Trophoblast cell (in vitro differentiated cells and primary cell): ENCODE measurements at regions not wholly inside any gene's neighbourhood (a gene's known extent, or its start where the extent isn't known, plus 50 kb on each side); places are given as distances from the start of the nearest gene placed in this dataset.

Source experiments
- DNase-seq, 2 donors: peaks; one replicate each; pipeline ENCODE4 v3.0.0-alpha.2; 2016
- H2AFZ ChIP-seq: 2 replicates; pipeline ENCODE4 v1.6.1; 2013; ENCODE audit warnings: low read length, moderate library complexity, mild to moderate bottlenecking; ENCODE audit not compliant: insufficient read depth, poor library complexity
- H2AK5ac ChIP-seq: 2 replicates; pipeline ENCODE4 v1.6.1; 2013; ENCODE audit warnings: mild to moderate bottlenecking, low read length
- H2BK120ac ChIP-seq: 2 replicates; pipeline ENCODE4 v1.6.1; 2013; ENCODE audit warnings: low read length, mild to moderate bottlenecking, moderate library complexity; ENCODE audit not compliant: insufficient read depth, poor library complexity
- H2BK12ac ChIP-seq: 2 replicates; pipeline ENCODE4 v1.6.1; 2013; ENCODE audit warnings: mild to moderate bottlenecking, low read length, moderate library complexity
- H2BK5ac ChIP-seq: 2 replicates; pipeline ENCODE4 v1.6.1; 2013; ENCODE audit warnings: low read length, low read depth, moderate library complexity, mild to moderate bottlenecking; ENCODE audit not compliant: poor library complexity
- H3K14ac ChIP-seq: 2 replicates; pipeline ENCODE4 v1.6.1; 2013; ENCODE audit warnings: mild to moderate bottlenecking, low read length
- H3K18ac ChIP-seq: 2 replicates; pipeline ENCODE4 v1.6.1; 2013; ENCODE audit warnings: mild to moderate bottlenecking, low read length
- H3K23ac ChIP-seq: 2 replicates; pipeline ENCODE4 v1.6.1; 2013; ENCODE audit warnings: low read length
- H3K27ac ChIP-seq: 2 replicates; pipeline ENCODE4 v1.5.1; 2013; ENCODE audit warnings: low read depth, mild to moderate bottlenecking, inconsistent platforms, low read length, moderate library complexity
- H3K27me3 ChIP-seq: 2 replicates; pipeline ENCODE4 v1.6.1; 2013; ENCODE audit warnings: inconsistent platforms, mild to moderate bottlenecking, low read length, moderate library complexity; ENCODE audit not compliant: insufficient read depth
- H3K36me3 ChIP-seq, 2 experiments: 1 replicate in 1 of 2; 2 replicates in 1 of 2; pipeline ENCODE4 v1.6.1; 2013; ENCODE audit warnings: low read length in 2 of 2, mild to moderate bottlenecking in 2 of 2, moderate library complexity in 1 of 2; ENCODE audit not compliant: insufficient read depth in 2 of 2, control insufficient read depth in 1 of 2
- H3K4ac ChIP-seq: 2 replicates; pipeline ENCODE4 v1.6.1; 2013; ENCODE audit warnings: low read depth, mild to moderate bottlenecking, low read length, moderate library complexity
- H3K4me1 ChIP-seq, 2 experiments: 1 replicate in 1 of 2; 2 replicates in 1 of 2; pipeline ENCODE4 v1.6.1; 2013; ENCODE audit warnings: low read length in 2 of 2, mild to moderate bottlenecking in 2 of 2, moderate library complexity in 1 of 2; ENCODE audit not compliant: insufficient read depth in 2 of 2, control insufficient read depth in 1 of 2
- H3K4me2 ChIP-seq: 2 replicates; pipeline ENCODE4 v1.6.1; 2013; ENCODE audit warnings: inconsistent platforms, mild to moderate bottlenecking, low read length, moderate library complexity
- H3K4me3 ChIP-seq: 2 replicates; pipeline ENCODE4 v1.5.1; 2013; ENCODE audit warnings: mild to moderate bottlenecking, low read depth, low read length, inconsistent platforms
- H3K79me1 ChIP-seq: one replicate; pipeline ENCODE4 v1.6.1; 2013; ENCODE audit warnings: low read length
- H3K79me2 ChIP-seq: 2 replicates; pipeline ENCODE4 v1.6.1; 2013; ENCODE audit warnings: low read length, mild to moderate bottlenecking; ENCODE audit not compliant: control insufficient read depth, insufficient read depth, poor library complexity
- H3K9ac ChIP-seq: 2 replicates; pipeline ENCODE4 v1.6.1; 2013; ENCODE audit warnings: mild to moderate bottlenecking, low read length
- H3K9me3 ChIP-seq: 2 replicates; pipeline ENCODE4 v1.6.1; 2013; ENCODE audit warnings: low read depth, mild to moderate bottlenecking, control low read depth, inconsistent platforms, low read length; ENCODE audit not compliant: insufficient read depth
- H4K12ac ChIP-seq: 2 replicates; pipeline ENCODE4 v1.6.1; 2013; ENCODE audit warnings: low read depth, mild to moderate bottlenecking, low read length, moderate library complexity
- H4K8ac ChIP-seq: 2 replicates; pipeline ENCODE4 v1.6.1; 2013; ENCODE audit warnings: low read depth, mild to moderate bottlenecking, low read length, moderate library complexity
- H4K91ac ChIP-seq: one replicate; pipeline ENCODE4 v1.6.1; 2013; ENCODE audit warnings: low read depth, mild to moderate bottlenecking, low read length, moderate library complexity
- WGBS: extraction: QIAGEN DNeasy Blood & Tissue Kit; methylation state at CpG from one replicate; pipeline ENCODE4 v1.1.7; 2013; ENCODE audit warnings: missing lambda C conversion rate; ENCODE audit not compliant: insufficient read length, insufficient coverage; ENCODE audit errors: extremely low coverage; 5-methylcytosine and 5-hydroxymethylcytosine counted together

- Histone ChIP-seq H3K79me2 (no peaks in the 10 kb centered on the region), H2AK5ac (no peak overlapping the region), H3K18ac (no peak overlapping the region), H3K4ac (no peak overlapping the region), H3K4me2 (no peak overlapping the region), H2BK12ac (no peak overlapping the region), H4K8ac (no peak overlapping the region), H3K79me1 (peaks cover 11% of the 10 kb centered on the region), H2BK120ac (no peak overlapping the region), H4K91ac (no peak overlapping the region), H3K9me3 (no peaks in the 10 kb centered on the region), H2AFZ (no peak overlapping the region), H3K27me3 (no peaks in the 10 kb centered on the region), H2BK5ac (no peak overlapping the region), H3K4me3 (no peak overlapping the region), H3K9ac (no peak overlapping the region), H3K27ac (peak overlapping the region; percentile 66), H3K36me3 (no peaks in the 10 kb centered on the region), H3K4me1 (peaks cover 2 to 5% of the 10 kb centered on the region in 2 experiments), H4K12ac (no peak overlapping the region), H3K23ac (no peak overlapping the region), H3K14ac (no peak overlapping the region)
- no CpG with 5 or more reads among the region's 2 CpGs for WGBS
- DNase-seq, result no peak
Measured at GRCh38 chr13:79749566-79749965, 268.6 kb downstream of the NDFIP2 start.

DNA sequence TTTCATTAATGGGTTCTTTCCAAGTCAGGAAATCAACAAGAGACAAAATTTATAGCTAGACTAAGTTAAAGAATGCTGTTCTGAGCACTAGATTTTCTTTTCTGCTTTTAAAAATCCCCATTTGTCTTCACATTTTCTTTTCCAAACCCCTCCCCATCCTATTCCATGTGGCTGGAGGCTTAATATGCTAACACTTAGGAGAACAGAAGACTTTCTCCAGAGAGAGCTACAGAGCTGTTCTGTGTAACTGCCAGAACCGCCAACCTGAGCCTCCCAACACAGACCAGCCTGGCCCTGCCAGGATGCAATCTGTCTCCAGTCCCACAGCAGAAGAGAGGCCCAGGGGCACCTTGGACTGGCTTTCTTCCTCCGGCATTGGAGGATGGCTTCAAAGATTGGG, 264.1 kb downstream of the NDFIP2 start:
- no CpG with 5 or more reads among the region's 2 CpGs for WGBS
- no peak overlapping the region for H2BK120ac ChIP-seq
- no peak overlapping the region for H3K14ac ChIP-seq
- H3K4me1 ChIP-seq, result peaks cover 8 to 10% of the 10 kb centered on the region in 2 experiments
- peak overlapping the region; percentile 17 for H2AFZ ChIP-seq
- H3K27me3 ChIP-seq, result no peaks in the 10 kb centered on the region
- no peak overlapping the region for H3K9ac ChIP-seq
- no peaks in the 10 kb centered on the region for H3K9me3 ChIP-seq
- no peak overlapping the region for H2AK5ac ChIP-seq
- H3K4ac ChIP-seq, result no peak overlapping the region
- no peaks in the 10 kb centered on the region for H3K36me3 ChIP-seq
- DNase-seq, result no peak
- H4K8ac ChIP-seq, result no peak overlapping the region
- H3K27ac ChIP-seq, result peak overlapping the region; percentile 50
- no peak overlapping the region for H3K4me2 ChIP-seq
- H3K79me1 ChIP-seq, result peaks cover 18% of the 10 kb centered on the region
- no peak overlapping the region for H2BK5ac ChIP-seq
- H3K18ac ChIP-seq, result no peak overlapping the region
- no peak overlapping the region for H4K12ac ChIP-seq
- H4K91ac ChIP-seq, result no peak overlapping the region
- H2BK12ac ChIP-seq, result no peak overlapping the region
- no peaks in the 10 kb centered on the region for H3K79me2 ChIP-seq
- no peak overlapping the region for H3K23ac ChIP-seq
- no peak overlapping the region for H3K4me3 ChIP-seq

GRCh38 chr13:79742923-79743322, 262.0 kb downstream of the NDFIP2 start:
- no peaks in the 10 kb centered on the region for H3K9me3 ChIP-seq
- H4K91ac ChIP-seq, result no peak overlapping the region
- no peak overlapping the region for H2AK5ac ChIP-seq
- WGBS, result no CpG with 5 or more reads among the region's 3 CpGs
- H3K18ac ChIP-seq, result no peak overlapping the region
- no peak overlapping the region for H3K27ac ChIP-seq
- DNase-seq, result peak; percentile 21 to 43
- no peak overlapping the region for H3K9ac ChIP-seq
- H3K4me3 ChIP-seq, result no peak overlapping the region
- no peak overlapping the region for H4K8ac ChIP-seq
- no peak overlapping the region for H3K4ac ChIP-seq
- H3K4me1 ChIP-seq, result peaks cover 7 to 10% of the 10 kb centered on the region in 2 experiments
- H3K27me3 ChIP-seq, result no peaks in the 10 kb centered on the region
- H3K79me1 ChIP-seq, result peaks cover 20% of the 10 kb centered on the region
- no peak overlapping the region for H2BK120ac ChIP-seq
- no peaks in the 10 kb centered on the region for H3K79me2 ChIP-seq
- H3K23ac ChIP-seq, result no peak overlapping the region
- H2BK12ac ChIP-seq, result no peak overlapping the region
- H4K12ac ChIP-seq, result no peak overlapping the region
- H3K14ac ChIP-seq, result no peak overlapping the region
- no peak overlapping the region for H2BK5ac ChIP-seq
- no peak overlapping the region for H3K4me2 ChIP-seq
- H2AFZ ChIP-seq, result no peak overlapping the region
- no peaks in the 10 kb centered on the region for H3K36me3 ChIP-seq

DNA sequence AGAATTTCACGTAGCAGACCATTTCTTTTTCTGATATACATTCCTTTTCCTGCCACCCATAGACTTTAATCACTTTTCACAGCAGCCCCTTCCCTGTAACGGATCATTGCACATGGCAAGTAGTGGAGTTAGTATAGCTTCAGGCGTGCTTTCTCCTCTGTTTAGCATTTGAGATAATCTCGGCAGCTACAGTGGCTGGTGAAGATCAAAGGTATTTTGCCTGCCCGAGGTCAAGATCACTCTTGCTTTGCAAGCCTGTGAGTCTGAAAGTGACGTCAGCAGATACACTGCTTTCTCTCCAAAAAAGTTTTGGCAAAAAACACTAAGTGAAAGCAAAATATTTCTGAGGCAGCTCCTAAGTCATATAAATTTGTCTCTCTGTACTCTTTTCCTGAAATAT, 260.0 kb downstream of the NDFIP2 start:
- H3K79me2 ChIP-seq, result no peaks in the 10 kb centered on the region
- peaks cover 18% of the 10 kb centered on the region for H3K79me1 ChIP-seq
- H4K12ac ChIP-seq, result no peak overlapping the region
- H3K4me3 ChIP-seq, result no peak overlapping the region
- no peak overlapping the region for H4K91ac ChIP-seq
- H3K27me3 ChIP-seq, result no peaks in the 10 kb centered on the region
- peak overlapping the region; percentile 28 for H3K27ac ChIP-seq
- H3K23ac ChIP-seq, result no peak overlapping the region
- H3K14ac ChIP-seq, result no peak overlapping the region
- no peak overlapping the region for H2BK5ac ChIP-seq
- no peaks in the 10 kb centered on the region for H3K36me3 ChIP-seq
- H3K4me1 ChIP-seq, result peaks cover 8 to 13% of the 10 kb centered on the region in 2 experiments
- peak; percentile 46 to 57 for DNase-seq
- no peak overlapping the region for H3K4ac ChIP-seq
- H3K9me3 ChIP-seq, result peaks cover 2% of the 10 kb centered on the region
- no peak overlapping the region for H2BK120ac ChIP-seq
- WGBS, result no CpG with 5 or more reads among the region's 6 CpGs
- H4K8ac ChIP-seq, result no peak overlapping the region
- no peak overlapping the region for H2BK12ac ChIP-seq
- peak overlapping the region; percentile 31 for H3K4me2 ChIP-seq
- no peak overlapping the region for H2AFZ ChIP-seq
- no peak overlapping the region for H2AK5ac ChIP-seq
- H3K9ac ChIP-seq, result no peak overlapping the region
- no peak overlapping the region for H3K18ac ChIP-seq
